Thymus (tissue), 11 donors: ENCODE measurements at regions not wholly inside any gene's neighbourhood (a gene's known extent, or its start where the extent isn't known, plus 50 kb on each side); places are given as distances from the start of the nearest gene placed in this dataset.

Experiments
- DNase-seq, 9 donors: peaks; one replicate each; pipeline ENCODE4 v3.0.0-alpha.2; 2013; ENCODE audit warnings: low spot score in 9 of 9, low read depth in 6 of 9, missing footprints in 1 of 9
- H3K27ac ChIP-seq, 2 donors: one replicate each; pipeline ENCODE4 v1.5.1; 2013; ENCODE audit warnings: control low read depth in 1 of 2, low read depth in 1 of 2, low read length in 1 of 2, mild to moderate bottlenecking in 1 of 2, moderate library complexity in 1 of 2
- H3K27me3 ChIP-seq, 2 donors: one replicate each; pipeline ENCODE4 v1.5.1; 2013; ENCODE audit warnings: low read length in 1 of 2; ENCODE audit not compliant: control insufficient read depth in 2 of 2, insufficient read depth in 1 of 2
- H3K36me3 ChIP-seq, 2 donors: one replicate each; pipeline ENCODE4 v1.5.1; 2013; ENCODE audit warnings: low read length in 1 of 2, mild to moderate bottlenecking in 1 of 2, moderate library complexity in 1 of 2; ENCODE audit not compliant: control insufficient read depth in 2 of 2, insufficient read depth in 2 of 2
- H3K4me1 ChIP-seq, 2 donors: one replicate each; pipeline ENCODE4 v1.5.1; 2013; ENCODE audit warnings: low read length in 2 of 2; ENCODE audit not compliant: control insufficient read depth in 2 of 2, insufficient read depth in 2 of 2
- H3K4me3 ChIP-seq, 2 donors: one replicate each; pipeline ENCODE4 v1.5.1; 2013; ENCODE audit warnings: low read length in 2 of 2, control low read depth in 1 of 2, mild to moderate bottlenecking in 1 of 2
- H3K9me3 ChIP-seq, 2 donors: one replicate each; pipeline ENCODE4 v1.5.1; 2013; ENCODE audit warnings: low read length in 1 of 2, mild to moderate bottlenecking in 1 of 2; ENCODE audit not compliant: control insufficient read depth in 2 of 2, insufficient read depth in 1 of 2
- WGBS: extraction: QIAGEN DNeasy Blood & Tissue Kit; methylation state at CpG from one replicate; pipeline ENCODE4 v1.1.7; 2013; 5-methylcytosine and 5-hydroxymethylcytosine counted together
- donor health status: healthy.

DNA sequence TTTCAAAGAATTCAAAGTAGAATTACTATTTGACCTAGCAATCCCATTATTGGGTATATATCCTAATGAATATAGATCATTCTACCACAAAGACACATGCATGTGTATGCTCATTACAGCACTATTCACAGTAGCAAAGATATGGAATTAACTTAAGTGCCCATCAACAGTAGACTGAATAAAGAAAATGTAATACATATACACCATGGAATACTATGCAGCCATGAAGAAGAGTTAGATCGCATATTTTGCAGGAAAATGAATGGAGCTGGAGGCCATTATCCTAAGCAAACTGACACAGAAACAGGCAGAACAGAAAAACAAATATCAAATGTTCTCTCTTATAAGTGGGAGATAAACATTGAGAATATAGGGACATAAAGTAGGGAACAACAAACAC is 519.2 kb upstream of the REG3G start:
- WGBS = 96% methylated on average over 1 of the region's 1 CpG
- no peak overlapping the region for H3K4me3 ChIP-seq
- H3K27ac ChIP-seq = no peak overlapping the region
- no peaks in the 10 kb centered on the region for H3K9me3 ChIP-seq
- no peaks in the 10 kb centered on the region for H3K27me3 ChIP-seq
- H3K36me3 ChIP-seq = no peaks in the 10 kb centered on the region
- DNase-seq = no peak
- no peaks in the 10 kb centered on the region for H3K4me1 ChIP-seq

DNA sequence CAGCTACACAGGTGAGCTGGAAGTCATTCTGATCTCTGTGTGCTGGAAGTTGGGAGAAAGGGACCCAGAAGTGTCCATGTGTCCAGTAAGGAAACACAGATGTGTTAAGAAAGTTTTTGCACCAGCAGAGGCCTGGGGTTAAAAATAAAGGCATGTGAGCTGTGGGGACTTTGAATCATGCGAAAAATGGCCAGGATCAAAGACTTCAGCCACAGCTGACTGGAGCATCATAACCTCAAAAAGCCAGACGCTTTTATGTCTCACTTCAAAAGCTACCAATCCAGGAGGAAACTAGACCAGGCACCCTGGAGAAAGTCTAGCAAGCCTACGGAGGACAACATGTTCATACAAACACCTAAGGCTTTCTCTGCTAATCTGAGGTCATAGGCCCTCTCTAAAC is 503.6 kb upstream of the REG3G start:
- no peaks in the 10 kb centered on the region for H3K9me3 ChIP-seq
- no peaks in the 10 kb centered on the region for H3K36me3 ChIP-seq
- WGBS = 89% methylated on average over 3 of the region's 3 CpGs
- no peaks in the 10 kb centered on the region for H3K4me1 ChIP-seq
- H3K27ac ChIP-seq = no peak overlapping the region
- no peak overlapping the region for H3K4me3 ChIP-seq
- no peak for DNase-seq
- no peaks in the 10 kb centered on the region for H3K27me3 ChIP-seq

DNA sequence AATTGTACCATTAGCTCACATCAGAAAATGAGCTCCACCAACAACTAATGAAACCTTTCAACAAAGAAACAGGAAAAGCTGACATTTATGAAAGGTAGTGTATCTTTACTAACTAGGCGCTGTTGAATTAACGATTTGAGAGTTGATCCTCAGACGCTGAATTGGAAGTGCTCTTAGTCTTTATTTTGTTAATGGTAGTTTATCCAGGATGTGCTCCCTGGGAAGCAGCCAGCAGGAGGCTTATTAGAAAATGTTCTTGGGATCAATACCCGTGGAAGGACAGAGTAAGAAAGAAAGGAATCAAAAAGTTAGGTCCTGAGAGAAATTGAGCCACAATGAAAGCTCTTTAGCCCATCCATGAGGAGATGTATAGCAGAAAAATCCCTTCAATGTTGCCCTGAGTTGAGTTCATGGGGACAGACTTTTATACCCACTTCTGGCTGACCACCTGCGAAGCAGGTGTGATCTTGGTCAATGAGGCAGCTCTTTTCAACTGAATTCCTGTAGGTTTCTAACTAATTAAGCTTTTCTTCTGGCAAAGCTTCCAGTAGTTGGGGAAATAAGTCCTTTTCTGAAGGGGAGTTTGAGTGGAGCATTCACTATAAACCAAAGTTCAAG is 492.6 kb upstream of the REG3G start:
- no peaks in the 10 kb centered on the region for H3K36me3 ChIP-seq
- H3K27ac ChIP-seq = no peak overlapping the region
- H3K27me3 ChIP-seq = no peaks in the 10 kb centered on the region
- DNase-seq = no peak
- no peaks in the 10 kb centered on the region for H3K4me1 ChIP-seq
- no peaks in the 10 kb centered on the region for H3K9me3 ChIP-seq
- no peak overlapping the region for H3K4me3 ChIP-seq
- WGBS = 42% methylated on average over 5 of the region's 5 CpGs

DNA sequence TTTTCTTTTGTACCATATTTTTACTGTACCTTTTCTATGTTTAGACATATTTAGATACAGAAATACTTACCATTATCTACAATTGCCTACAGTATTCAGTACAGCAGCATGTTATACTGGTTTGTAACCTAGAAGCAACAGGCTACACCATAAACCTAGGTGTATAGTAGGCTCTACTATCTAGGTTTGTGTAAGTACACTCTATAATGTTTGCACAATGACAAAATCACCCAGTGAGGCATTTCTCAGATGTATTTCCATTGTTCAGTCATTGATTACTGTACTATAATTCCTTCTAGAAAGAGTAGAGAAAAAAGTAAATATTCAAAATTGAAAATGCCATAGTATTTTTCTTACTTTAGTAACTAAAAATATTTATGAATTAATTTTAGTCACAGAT is 490.1 kb upstream of the REG3G start:
- no peak overlapping the region for H3K4me3 ChIP-seq
- no peak for DNase-seq
- no peaks in the 10 kb centered on the region for H3K27me3 ChIP-seq
- H3K4me1 ChIP-seq = no peaks in the 10 kb centered on the region
- H3K9me3 ChIP-seq = no peaks in the 10 kb centered on the region
- no peaks in the 10 kb centered on the region for H3K36me3 ChIP-seq
- no peak overlapping the region for H3K27ac ChIP-seq

GRCh38 chr2:78538322-78538721 is 487.2 kb upstream of the REG3G start:
- WGBS = 96% methylated on average over 1 of the region's 1 CpG
- DNase-seq = no peak
- H3K36me3 ChIP-seq = no peaks in the 10 kb centered on the region

GRCh38 chr2:78540255-78540654 is 485.2 kb upstream of the REG3G start:
- WGBS = 66% methylated on average over 2 of the region's 2 CpGs

More at GRCh38 chr2:78538322-78538721, 487.2 kb upstream of the REG3G start:
- Histone ChIP-seq H3K4me1 (no peaks in the 10 kb centered on the region), H3K4me3 (no peak overlapping the region), H3K9me3 (peaks cover 0 to 10% of the 10 kb centered on the region in 2 donors), H3K27me3 (no peaks in the 10 kb centered on the region), H3K27ac (no peak overlapping the region)

DNA sequence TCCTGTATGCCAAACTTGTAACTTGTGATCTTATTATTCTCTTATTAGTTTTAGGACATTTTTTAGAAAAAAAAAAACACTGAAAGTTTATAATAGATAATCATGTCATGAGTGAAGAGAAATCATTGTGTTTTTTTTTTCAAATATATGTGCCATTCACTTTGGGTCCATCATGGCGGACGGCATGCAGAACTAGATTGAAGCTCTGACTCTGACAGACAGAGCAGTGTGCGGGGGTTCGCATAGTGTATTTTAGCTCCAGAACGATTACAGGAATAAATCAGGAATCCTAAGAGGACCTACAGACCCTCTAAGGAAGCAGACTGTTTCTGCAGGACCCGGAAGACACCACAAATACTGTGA is 484.4 kb upstream of the REG3G start:
- DNase-seq = no peak
- Histone ChIP-seq H3K9me3 (peaks cover 0 to 10% of the 10 kb centered on the region in 2 donors), H3K4me1 (no peaks in the 10 kb centered on the region), H3K36me3 (no peaks in the 10 kb centered on the region), H3K27me3 (no peaks in the 10 kb centered on the region), H3K4me3 (no peak overlapping the region), H3K27ac (no peak overlapping the region)
- WGBS = 93% methylated on average over 6 of the region's 6 CpGs

More at GRCh38 chr2:78540255-78540654, 485.2 kb upstream of the REG3G start:
- H3K36me3 ChIP-seq = no peaks in the 10 kb centered on the region
- H3K27me3 ChIP-seq = no peaks in the 10 kb centered on the region
- peaks cover 0 to 10% of the 10 kb centered on the region in 2 donors for H3K9me3 ChIP-seq
- no peak overlapping the region for H3K27ac ChIP-seq
- no peak overlapping the region for H3K4me3 ChIP-seq
- H3K4me1 ChIP-seq = no peaks in the 10 kb centered on the region
- DNase-seq = no peak

DNA sequence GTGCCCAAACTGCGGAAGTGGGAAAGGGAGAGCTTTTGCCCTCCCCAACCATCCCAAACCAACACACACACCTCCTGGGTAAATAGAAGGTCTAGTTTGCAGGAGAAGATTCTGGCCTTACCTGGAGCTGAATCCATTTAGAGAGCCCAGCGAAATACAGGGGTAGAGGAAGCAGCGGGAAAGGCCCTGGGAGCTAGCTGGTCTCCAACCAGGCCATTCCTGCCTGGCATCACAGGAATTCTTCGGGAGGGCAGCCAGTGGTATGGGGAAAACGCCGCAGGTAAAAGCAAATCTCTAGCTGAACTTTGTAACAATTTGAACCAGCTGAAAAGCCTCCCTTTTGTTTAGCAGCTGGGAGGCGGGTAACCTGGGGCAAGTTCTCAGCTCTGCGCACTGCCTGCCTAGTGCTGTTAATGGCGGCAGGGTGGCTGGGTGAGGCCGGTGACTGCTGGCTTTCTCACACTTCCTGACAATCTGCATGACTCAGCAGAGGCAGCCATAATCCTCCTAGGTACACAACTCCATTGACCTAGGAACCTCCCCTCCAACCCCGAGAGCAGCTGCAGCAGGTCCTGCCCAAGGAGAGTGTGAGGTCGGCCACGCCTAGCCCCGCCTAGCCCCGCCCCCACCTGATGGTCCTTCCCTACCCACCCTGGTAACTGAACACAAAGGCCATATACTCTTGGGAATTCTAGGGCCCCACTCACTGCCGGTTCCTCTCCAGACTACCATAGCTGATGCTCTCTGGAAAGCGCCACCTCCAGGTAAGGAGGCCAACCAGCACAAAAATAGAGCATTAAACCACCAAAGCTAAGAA is 483.8 kb upstream of the REG3G start:
- Histone ChIP-seq H3K27me3 (no peaks in the 10 kb centered on the region), H3K36me3 (no peaks in the 10 kb centered on the region), H3K9me3 (peaks cover 0 to 11% of the 10 kb centered on the region in 2 donors), H3K4me3 (no peak overlapping the region), H3K4me1 (no peaks in the 10 kb centered on the region), H3K27ac (no peak overlapping the region)
- WGBS = 89% methylated on average over 17 of the region's 17 CpGs
- no peak for DNase-seq

- Histone ChIP-seq H3K4me3 (no peak overlapping the region), H3K27me3 (no peaks in the 10 kb centered on the region), H3K9me3 (peaks cover 0 to 8% of the 10 kb centered on the region in 2 donors), H3K36me3 (no peaks in the 10 kb centered on the region), H3K4me1 (no peaks in the 10 kb centered on the region), H3K27ac (no peak overlapping the region)
- WGBS = 94% methylated on average over 14 of the region's 14 CpGs
- no peak for DNase-seq
Observed at GRCh38 chr2:78546843-78547242, 478.7 kb upstream of the REG3G start.
